ENCODE measurements at regions not wholly inside any gene's neighbourhood (a gene's known extent, or its start where the extent isn't known, plus 50 kb on each side); places are given as distances from the start of the nearest gene placed in this dataset.

GRCh38 chr5:74372502-74373064 is 267.9 kb downstream of the ENC1 start:
- no peak for DNase-seq

- no peak for DNase-seq
Observed at GRCh38 chr5:74372051-74372450, 268.5 kb downstream of the ENC1 start.

GRCh38 chr5:74371621-74372020 is 268.9 kb downstream of the ENC1 start:
- no peak for DNase-seq

- DNase-seq, result no peak
Observed at GRCh38 chr5:74370168-74370567, 270.4 kb downstream of the ENC1 start.

- DNase-seq, result no peak
Observed at GRCh38 chr5:74369173-74369572, 271.4 kb downstream of the ENC1 start.

- DNase-seq, result no peak
Observed at GRCh38 chr5:74367934-74368333, 272.6 kb downstream of the ENC1 start.

GRCh38 chr5:74367241-74367733 is 273.2 kb downstream of the ENC1 start:
- no peak for DNase-seq

- no peak for DNase-seq
Observed at GRCh38 chr5:74365723-74366122, 274.8 kb downstream of the ENC1 start.

GRCh38 chr5:74364507-74364906 is 276.0 kb downstream of the ENC1 start:
- no peak for DNase-seq

- DNase-seq, result no peak
Observed at GRCh38 chr5:74363603-74364205, 276.8 kb downstream of the ENC1 start.

- no peak for DNase-seq
Observed at GRCh38 chr5:74361406-74362358, 278.8 kb downstream of the ENC1 start.

- no peak for DNase-seq
Observed at GRCh38 chr5:74360535-74361210, 279.9 kb downstream of the ENC1 start.

- DNase-seq, result no peak
Observed at GRCh38 chr5:74357827-74358226, 282.7 kb downstream of the ENC1 start.

- no peak for DNase-seq
Observed at GRCh38 chr5:74356009-74356695, 284.4 kb downstream of the ENC1 start.

- DNase-seq, result no peak
Observed at GRCh38 chr5:74355041-74355824, 285.3 kb downstream of the ENC1 start.

- no peak for DNase-seq
Observed at GRCh38 chr5:74352256-74352655, 288.3 kb downstream of the ENC1 start.

- no peak for DNase-seq
Observed at GRCh38 chr5:74342948-74343682, 297.4 kb downstream of the ENC1 start.

- no peak for DNase-seq
Observed at GRCh38 chr5:74342182-74342581, 298.3 kb downstream of the ENC1 start.

GRCh38 chr5:74341221-74341620 is 299.3 kb downstream of the ENC1 start:
- no peak for DNase-seq

- no peak for DNase-seq
Observed at GRCh38 chr5:74340476-74340875, 300.1 kb downstream of the ENC1 start.

- no peak for DNase-seq
Observed at GRCh38 chr5:74337984-74338310, 302.6 kb downstream of the ENC1 start.
